GM19455 (cell line): ENCODE measurements at regions not wholly inside any gene's neighbourhood (a gene's known extent, or its start where the extent isn't known, plus 50 kb on each side); places are given as distances from the start of the nearest gene placed in this dataset.

Experiments used
- ATAC-seq: cut with Tn5 transposase; IDR thresholded peaks from one replicate; pipeline ENCODE4 v1.9.1; 2021; ENCODE audit not compliant: unreplicated experiment

- ATAC-seq, result no peak
These were observed 251.0 kb downstream of the LOXHD1 start for GRCh38 chr18:46405832-46406538.

DNA sequence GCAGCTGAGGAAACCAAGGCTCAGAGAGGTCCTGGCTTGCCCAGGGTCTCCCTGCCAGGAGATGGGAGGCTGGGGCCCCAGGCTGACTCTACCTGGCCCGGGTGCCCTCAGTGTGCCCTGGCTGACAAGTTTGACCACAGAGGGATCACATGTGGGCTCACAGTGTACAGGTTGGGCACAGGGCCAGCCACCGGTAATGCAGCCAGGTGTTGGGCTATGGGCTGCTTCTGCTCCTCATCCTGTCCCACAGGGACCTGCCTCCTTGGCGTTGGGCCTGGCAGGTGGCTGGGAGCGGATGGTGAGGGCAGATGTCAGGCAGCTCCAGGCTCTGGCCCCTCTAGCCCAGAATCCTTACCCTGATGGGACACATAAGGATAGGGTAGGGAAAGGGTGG lies 250.5 kb downstream of the LOXHD1 start:
- no peak for ATAC-seq

- no peak for ATAC-seq
These were observed 249.4 kb downstream of the LOXHD1 start for GRCh38 chr18:46407486-46408166.

- no peak for ATAC-seq
These were observed 248.6 kb downstream of the LOXHD1 start for GRCh38 chr18:46408334-46408987.

DNA sequence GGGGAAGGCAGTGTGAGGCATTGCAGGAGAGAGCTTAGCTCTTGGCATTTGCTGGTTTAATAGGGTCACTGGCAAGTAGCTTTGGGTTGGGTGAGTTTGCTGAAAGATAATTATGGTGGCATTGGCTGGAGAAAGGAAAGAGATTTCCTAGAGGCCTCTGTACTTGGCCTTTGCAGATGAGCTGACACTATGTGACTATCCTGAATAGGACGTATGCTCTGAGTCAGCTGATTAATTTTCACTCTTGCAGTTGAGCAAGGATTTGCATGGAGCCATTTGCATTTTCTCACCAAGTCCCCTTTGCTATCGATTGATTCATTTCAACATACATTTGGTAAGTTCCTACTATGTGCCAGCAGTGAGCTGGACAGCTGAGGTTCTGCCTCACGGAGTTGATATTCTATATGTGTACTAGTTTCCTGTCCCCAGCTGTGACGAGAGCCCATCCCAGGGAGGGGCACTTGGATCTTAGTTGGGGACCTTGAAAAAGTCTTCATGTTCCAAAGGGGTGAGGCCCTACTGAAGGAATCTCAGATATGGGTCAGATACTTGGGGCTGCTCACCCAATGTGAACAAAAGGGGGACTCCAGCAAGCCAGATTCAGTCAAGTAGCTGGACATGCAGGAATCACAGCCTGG lies 245.7 kb downstream of the LOXHD1 start:
- no peak for ATAC-seq

DNA sequence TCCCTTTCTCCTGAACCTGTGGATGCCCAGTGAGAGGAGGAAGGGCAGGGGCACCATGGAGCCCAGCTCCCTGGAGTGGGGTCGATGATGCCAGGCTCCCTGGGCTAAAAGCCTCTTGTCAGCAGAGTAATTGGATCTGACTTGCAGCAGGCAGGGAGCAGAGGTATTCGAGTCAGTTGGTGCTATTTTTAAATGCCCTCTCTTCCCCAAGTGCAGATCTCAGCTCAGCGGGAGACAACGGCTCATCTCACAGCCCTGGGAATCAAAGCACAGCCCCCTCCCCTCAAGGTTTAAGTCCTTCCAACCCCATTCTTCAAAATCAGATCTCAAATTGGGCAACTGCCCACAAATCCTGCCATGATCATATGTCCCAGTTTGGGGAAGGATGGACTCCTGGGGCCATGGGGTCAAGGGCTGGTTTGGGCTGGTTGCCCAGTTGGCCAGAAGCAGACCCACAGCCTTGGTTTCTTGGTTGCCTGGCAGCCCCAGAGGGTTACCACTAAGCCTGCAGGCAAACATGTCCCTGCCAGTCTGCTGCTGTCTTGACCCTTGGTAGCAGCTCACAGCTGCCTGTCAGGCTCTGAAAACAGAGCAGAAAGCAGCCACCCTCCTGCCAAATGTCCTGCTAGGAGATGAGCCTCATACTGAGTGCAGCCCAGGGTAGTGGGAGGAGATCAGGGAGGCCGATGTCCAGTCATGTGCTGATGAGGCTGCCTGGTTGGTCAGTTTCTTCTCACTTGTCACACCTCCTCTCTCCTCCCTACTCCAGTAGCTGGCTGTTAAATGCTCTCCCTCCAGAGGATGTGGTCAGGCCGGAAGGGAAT lies 244.9 kb downstream of the LOXHD1 start:
- no peak for ATAC-seq

- ATAC-seq, result no peak
These were observed 244.1 kb downstream of the LOXHD1 start for GRCh38 chr18:46412916-46413315.

DNA sequence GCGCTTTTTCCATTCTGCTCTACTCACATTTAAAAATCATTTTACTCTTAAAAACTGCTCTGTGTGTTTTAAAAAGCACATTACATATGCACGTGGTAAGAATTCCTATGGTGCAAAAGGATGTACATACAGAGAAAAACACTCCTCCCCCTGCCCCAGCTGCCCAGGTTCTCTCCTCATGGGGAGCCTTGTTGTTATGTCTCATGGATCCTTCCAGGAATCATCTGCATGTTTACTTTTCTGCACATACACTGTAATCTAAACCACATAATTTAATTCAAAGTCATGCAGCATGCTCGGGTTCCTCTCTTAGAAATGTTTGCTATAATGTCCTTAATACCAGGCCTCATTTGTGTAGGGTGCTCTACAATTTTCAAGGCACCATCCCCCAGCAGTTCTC lies 243.3 kb downstream of the LOXHD1 start:
- ATAC-seq, result no peak

- no peak for ATAC-seq
These were observed 242.2 kb downstream of the LOXHD1 start for GRCh38 chr18:46414863-46415262.

- ATAC-seq, result no peak
These were observed 241.3 kb downstream of the LOXHD1 start for GRCh38 chr18:46415532-46416252.

DNA sequence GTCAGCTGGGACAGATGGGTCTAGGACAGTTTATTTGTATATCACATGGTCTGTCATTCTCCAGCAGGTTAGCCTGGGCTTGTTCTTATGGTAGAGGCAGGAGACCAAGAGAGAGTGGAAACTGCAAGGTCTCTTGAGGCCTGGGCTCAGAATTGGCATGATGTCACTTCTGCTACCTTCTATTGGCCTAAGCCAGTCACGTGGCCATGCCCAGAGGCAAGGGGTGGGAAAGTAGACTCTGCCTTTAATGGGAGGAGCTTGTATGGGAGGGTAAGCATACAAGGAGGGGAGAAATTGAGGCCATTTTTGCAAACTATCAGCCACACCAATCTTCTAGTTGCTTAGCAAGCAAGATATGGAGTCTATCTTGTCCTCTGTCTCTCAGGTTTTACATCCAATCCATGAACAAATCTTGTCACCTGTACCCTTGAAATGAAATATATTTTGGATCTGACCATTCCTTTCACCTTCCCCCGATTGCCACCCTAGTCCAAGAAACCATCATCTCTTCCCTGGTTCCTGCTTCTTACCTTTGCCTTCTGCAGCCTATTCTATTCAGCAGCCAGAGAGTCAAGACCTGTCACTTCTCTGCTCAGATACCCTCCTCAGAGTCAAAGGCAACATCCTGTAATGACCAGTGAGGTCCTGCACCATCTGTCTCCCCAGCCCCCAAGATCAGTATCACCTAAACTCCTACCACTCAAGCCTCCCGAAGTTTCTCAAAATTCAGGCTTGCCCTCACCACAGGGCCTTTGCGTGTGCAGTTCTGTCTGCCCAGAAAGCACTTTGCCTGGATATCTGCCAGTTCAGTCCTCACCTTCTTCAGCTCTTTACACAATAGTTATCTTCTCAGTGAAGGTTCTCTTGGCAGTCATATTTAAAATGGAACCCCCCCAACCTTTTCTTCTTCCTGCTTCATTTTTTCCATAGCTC lies 240.0 kb downstream of the LOXHD1 start:
- no peak for ATAC-seq

GRCh38 chr18:46418663-46419260 lies 238.3 kb downstream of the LOXHD1 start:
- no peak for ATAC-seq

- no peak for ATAC-seq
These were observed 237.5 kb downstream of the LOXHD1 start for GRCh38 chr18:46419391-46420141.

DNA sequence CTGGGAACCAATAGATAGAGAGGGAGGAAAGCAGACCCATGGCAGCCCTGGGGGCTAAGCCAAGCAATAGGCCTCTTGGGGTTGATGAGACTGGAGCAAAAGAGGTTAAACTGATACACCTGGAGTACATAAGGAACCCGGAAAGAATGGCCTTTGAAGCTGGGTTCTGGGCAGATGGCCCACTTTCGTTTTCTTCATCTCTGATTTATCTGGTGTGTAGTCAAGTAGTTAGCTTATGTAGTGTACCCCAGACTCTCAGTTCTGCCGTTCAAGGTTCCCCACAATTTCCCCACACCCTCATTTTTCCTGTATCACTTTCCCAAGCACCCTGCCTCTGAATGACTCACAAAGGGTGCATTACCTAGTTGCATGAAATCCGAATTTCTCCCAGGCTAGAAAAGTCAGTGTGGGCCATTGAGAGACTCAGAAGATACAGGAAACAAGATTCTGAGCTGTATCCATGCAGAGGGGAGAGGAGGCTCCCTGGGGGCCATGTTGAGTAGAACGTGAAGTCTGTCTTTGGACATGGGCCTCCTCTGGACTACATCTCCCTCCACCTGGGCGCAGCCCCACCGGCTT lies 235.0 kb downstream of the LOXHD1 start:
- ATAC-seq, result no peak

GRCh38 chr18:46422552-46423055 lies 234.4 kb downstream of the LOXHD1 start:
- no peak for ATAC-seq

DNA sequence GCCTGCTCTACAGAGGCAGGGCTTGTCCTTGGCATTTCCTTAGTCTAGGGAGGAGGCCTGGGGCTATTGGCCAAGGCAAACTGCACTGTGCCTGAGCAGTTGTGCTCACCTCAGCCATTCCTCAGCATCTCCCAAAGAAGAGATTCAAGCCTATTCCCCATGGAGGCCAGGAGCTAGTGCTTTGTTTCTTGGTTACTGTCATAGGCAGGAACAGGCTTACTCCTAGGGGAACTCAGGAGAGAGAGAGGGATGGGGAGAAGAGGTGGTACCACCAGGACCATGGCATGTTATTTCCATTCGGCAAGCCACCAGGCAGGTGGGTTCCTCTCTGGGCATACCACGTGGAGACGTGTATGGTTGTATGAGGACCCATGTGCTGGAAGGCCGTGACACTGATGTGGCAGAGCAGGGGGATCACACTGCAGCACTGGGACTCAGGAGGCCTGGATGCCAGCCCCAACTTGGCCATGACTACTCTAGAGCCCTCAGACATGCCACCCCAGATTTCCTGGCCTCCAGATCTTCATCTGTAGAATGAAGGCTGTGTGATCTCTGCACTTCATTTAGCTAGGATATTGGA lies 233.7 kb downstream of the LOXHD1 start:
- ATAC-seq, result no peak

DNA sequence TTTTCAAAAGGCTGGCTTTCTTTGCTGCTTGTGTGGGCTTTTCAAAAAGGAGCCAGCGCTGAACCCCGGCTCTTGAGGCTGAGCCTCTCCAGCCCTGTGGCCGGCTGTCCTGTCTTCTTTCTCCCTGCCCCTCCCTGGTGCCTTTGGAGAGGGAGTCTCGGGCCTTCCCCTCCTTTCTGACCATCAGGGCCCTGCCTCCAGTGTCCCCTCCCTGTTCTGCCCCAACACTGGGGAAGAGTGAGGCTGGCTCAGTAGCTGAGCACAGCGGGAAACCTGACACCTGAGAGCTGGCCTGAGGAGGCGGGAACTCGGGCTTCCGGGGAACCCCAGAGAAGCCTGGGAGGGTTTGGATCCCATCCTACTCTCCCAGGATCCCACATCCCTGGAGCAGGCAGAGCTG lies 232.1 kb downstream of the LOXHD1 start:
- ATAC-seq, result no peak
